K562 (cell line): ENCODE measurements at regions not wholly inside any gene's neighbourhood (a gene's known extent, or its start where the extent isn't known, plus 50 kb on each side); places are given as distances from the start of the nearest gene placed in this dataset.

ENCODE experiments used
- ATAC-seq: fragments of 200-7000 bp; cut with Tn5 transposase; 3 replicates; pipeline ENCODE4 v1.9.1; 2020; ENCODE audit warnings: moderate library complexity
- BruUV-seq: library from RNA; stranded (reverse); fragments of 400-500 nt; replicated peaks from 2 replicates; lab custom pipeline; 2021; lab: Mats Ljungman, UMichigan
- CTCF ChIA-PET: fragments of 300-600 bp; formaldehyde crosslinking; extraction: SDS; loops from one replicate; lab custom pipeline; 2021; ENCODE audit warnings: low intra/inter-chr PET ratio; lab: Yijun Ruan, JAX
- POLR2A ChIA-PET: fragments of 300-600, 350-650 bp; sonication (Branson Sonifier 250); formaldehyde crosslinking; extraction: SDS; loops from one replicate; lab custom pipeline; 2021; ENCODE audit warnings: antibody characterized with exemption, inconsistent platforms; lab: Yijun Ruan, JAX
- DNase-seq, 4 experiments: peaks; one replicate each; pipeline versions ENCODE4 v3.0.0 to v3.0.0-alpha.2; 2011 to 2018; ENCODE audit warnings: low spot score in 3 of 4, mixed read lengths in 3 of 4; ENCODE audit errors: extremely low read depth in 1 of 4
- FAIRE-seq: peaks from 2 replicates; lab custom pipeline; 2011; peaks lifted over from hg19 to GRCh38; lab: Jason Lieb, UNC
- H2AFZ ChIP-seq: 2 replicates; pipeline ENCODE4 v1.6.0; 2011; ENCODE audit warnings: low read depth, low read length, control low read depth, inconsistent platforms
- H3K27ac ChIP-seq: fragments of 200-600 bp; 3 replicates; pipeline ENCODE4 v1.8.0; 2011; ENCODE audit warnings: low read depth, mild to moderate bottlenecking, control low read depth, inconsistent platforms, low read length, moderate library complexity, mixed read lengths; ENCODE audit errors: extremely low read depth
- H3K27me3 ChIP-seq, 2 experiments: fragments of 300-600 bp in 1 of 2; 2 replicates in 1 of 2; 3 replicates in 1 of 2; pipeline versions ENCODE4 v1.6.0 to v1.8.0; 2011; ENCODE audit warnings: inconsistent platforms in 2 of 2, low read length in 2 of 2, mild to moderate bottlenecking in 1 of 2, mixed read lengths in 1 of 2, moderate library complexity in 1 of 2; ENCODE audit not compliant: control insufficient read depth in 2 of 2, insufficient read depth in 2 of 2
- H3K36me3 ChIP-seq: fragments of 300-600 bp; 3 replicates; pipeline ENCODE4 v1.8.0; 2011; ENCODE audit warnings: mild to moderate bottlenecking, low read length, inconsistent platforms; ENCODE audit not compliant: control insufficient read depth, insufficient read depth
- H3K4me1 ChIP-seq, 2 experiments: fragments of 200-600 bp in 1 of 2; replicated peaks in 1 of 2; 2 replicates in 1 of 2; 3 replicates in 1 of 2; pipeline versions ENCODE4 v1.5.1 to v1.8.0; 2011; ENCODE audit warnings: inconsistent platforms in 2 of 2, low read length in 2 of 2, mild to moderate bottlenecking in 1 of 2, mixed read lengths in 1 of 2, moderate library complexity in 1 of 2; ENCODE audit not compliant: control insufficient read depth in 2 of 2, insufficient read depth in 2 of 2
- H3K4me2 ChIP-seq: 2 replicates; pipeline ENCODE4 v1.6.1; 2011; ENCODE audit warnings: low read length, control low read depth, inconsistent platforms, mixed read lengths; ENCODE audit not compliant: insufficient read depth
- H3K4me3 ChIP-seq: fragments of 200-600 bp; sonication (generic), shearing (Covaris generic); 2 replicates; pipeline ENCODE4 v1.5.1; 2016; ENCODE audit warnings: control low read depth, inconsistent platforms
- H3K79me2 ChIP-seq: fragments of 200-600 bp; 3 replicates; pipeline ENCODE4 v1.8.0; 2011; ENCODE audit warnings: low read length, inconsistent platforms; ENCODE audit not compliant: control insufficient read depth, insufficient read depth
- H3K9ac ChIP-seq, 2 experiments: 2 replicates each; pipeline versions ENCODE4 v1.6.0 to v1.6.1; 2011; ENCODE audit warnings: low read depth in 2 of 2, low read length in 2 of 2, control low read depth in 1 of 2, inconsistent platforms in 1 of 2, mild to moderate bottlenecking in 1 of 2, mixed read lengths in 1 of 2; ENCODE audit not compliant: insufficient read depth in 1 of 2
- H3K9me1 ChIP-seq: one replicate; pipeline ENCODE4 v1.6.0; 2011; ENCODE audit warnings: inconsistent platforms, mild to moderate bottlenecking, low read length, moderate library complexity; ENCODE audit not compliant: control insufficient read depth, insufficient read depth
- H3K9me3 ChIP-seq: replicated peaks from 2 replicates; pipeline ENCODE4 v1.5.1; 2011; ENCODE audit warnings: low read depth, low read length, inconsistent platforms; ENCODE audit not compliant: control insufficient read depth, insufficient read depth
- H4K20me1 ChIP-seq: replicated peaks from 2 replicates; pipeline ENCODE4 v1.6.1; 2011; ENCODE audit warnings: low read length, inconsistent platforms, mixed read lengths; ENCODE audit not compliant: control insufficient read depth, insufficient read depth
- ARID3B ChIP-seq: fragments of 250-450 bp; sonication (Bioruptor Pico); IDR thresholded peaks from 2 replicates; pipeline ENCODE4 v1.4.0; 2020; ENCODE audit warnings: borderline replicate concordance
- CBX8 ChIP-seq: fragments of 200-600 bp; sonication (generic); IDR thresholded peaks from 2 replicates; pipeline ENCODE4 v1.6.1; 2012; ENCODE audit warnings: borderline replicate concordance, mixed run types, low read depth, mild to moderate bottlenecking, moderate library complexity, mixed read lengths, low read length, control low read depth, inconsistent platforms; ENCODE audit not compliant: poor library complexity, severe bottlenecking; ENCODE audit errors: extremely low read depth
- CHD2 ChIP-seq: IDR thresholded peaks from 2 replicates; pipeline ENCODE4 v1.6.1; 2011; ENCODE audit warnings: low read depth, low read length
- EWSR1 ChIP-seq: fragments of 450-650 bp; IDR thresholded peaks from 2 replicates; pipeline ENCODE4 v1.6.1; 2018; ENCODE audit warnings: borderline replicate concordance, mild to moderate bottlenecking, low read depth, moderate library complexity; ENCODE audit not compliant: partially characterized antibody
- MTA3 ChIP-seq: fragments of 450-650 bp; formaldehyde crosslinking; IDR thresholded peaks from 2 replicates; pipeline ENCODE4 v1.6.1; 2017; ENCODE audit warnings: mild to moderate bottlenecking, borderline replicate concordance
- NR0B1 ChIP-seq: fragments of 450-650 bp; IDR thresholded peaks from one replicate; pipeline ENCODE4 v1.6.1; 2018; ENCODE audit warnings: mild to moderate bottlenecking, moderate library complexity; ENCODE audit not compliant: partially characterized antibody
- SREBF1 ChIP-seq: fragments of 150-350 bp; IDR thresholded peaks from 2 replicates; pipeline ENCODE4 v1.6.1; 2014; ENCODE audit warnings: antibody characterized with exemption, low read depth, low read length, borderline replicate concordance
- ZBTB2 ChIP-seq: fragments of 450-650 bp; IDR thresholded peaks from 2 replicates; pipeline ENCODE4 v1.6.1; 2016; ENCODE audit warnings: antibody characterized with exemption
- ZHX1 ChIP-seq: fragments of 150-350 bp; conservative IDR thresholded peaks from 2 replicates; pipeline ENCODE4 v1.6.1; 2014; ENCODE audit warnings: low read length
- ZNF280A ChIP-seq: fragments of 450-650 bp; IDR thresholded peaks from 2 replicates; pipeline ENCODE4 v1.6.1; 2018; ENCODE audit warnings: mild to moderate bottlenecking, low read depth; ENCODE audit not compliant: partially characterized antibody
- ZNF785 ChIP-seq: fragments of 250-450 bp; sonication (Bioruptor Pico); IDR thresholded peaks from 2 replicates; pipeline ENCODE4 v1.4.0; 2020; ENCODE audit warnings: mild to moderate bottlenecking
- WGBS: fragments of 100-300 bp; shearing (Covaris generic); methylation state at CpG from one replicate; pipeline ENCODE4 v1.1.6; 2016; ENCODE audit warnings: low coverage, mixed read lengths; ENCODE audit not compliant: insufficient coverage; ENCODE audit errors: missing lambda C conversion rate; 5-methylcytosine and 5-hydroxymethylcytosine counted together
- in situ Hi-C: fragments of 300-500 bp; cut with MboI; formaldehyde crosslinking; loops from 4 replicates; pipeline ENCODE4 v1.15.0; 2018; ENCODE audit warnings: inconsistent platforms, mixed read lengths
- intact Hi-C: fragments of 100-400 bp; cut with micrococcal nuclease; formaldehyde crosslinking; loops from 2 replicates; pipeline ENCODE4 v1.14.2; 2022

GRCh38 chr16:54431041-54431996, 144.7 kb upstream of the IRX3 start:
- H2AFZ ChIP-seq = no peak overlapping the region
- no TSS peak for BruUV-seq
- no peaks in the 10 kb centered on the region for H3K36me3 ChIP-seq
- 0% methylated on average over 13 of the region's 13 CpGs for WGBS
- FAIRE-seq (no peak), DNase-seq (no peak), ATAC-seq (no peak)
- no peaks in the 10 kb centered on the region for H3K4me1 ChIP-seq
- TF ChIP-seq ZNF785 (CRISPR knock-in tag) (no peak), ZNF280A (no peak), MTA3 (no peak), SREBF1 (no peak), NR0B1 (no peak), CHD2 (no peak), ZBTB2 (no peak), CBX8 (no peak), ZHX1 (no peak), EWSR1 (no peak), ARID3B (CRISPR knock-in tag) (no peak)
- in situ Hi-C loops (no loop called here), intact Hi-C loops (no loop called here)
- peaks cover 10 to 18% of the 10 kb centered on the region in 2 experiments; a peak in 3 of 5 replicates for H3K27me3 ChIP-seq
- POLR2A ChIA-PET = no interaction called here
- no peak overlapping the region for H3K4me2 ChIP-seq
- CTCF ChIA-PET = no interaction called here
- no peak overlapping the region for H3K4me3 ChIP-seq
- H3K79me2 ChIP-seq = no peaks in the 10 kb centered on the region
- no peaks in the 10 kb centered on the region for H3K9me3 ChIP-seq
- no peak overlapping the region for H3K27ac ChIP-seq
- H4K20me1 ChIP-seq = no peaks in the 10 kb centered on the region
- no peak overlapping the region for H3K9ac ChIP-seq
- H3K9me1 ChIP-seq = no peaks in the 10 kb centered on the region
